AG09309 (cell line): ENCODE measurements at regions not wholly inside any gene's neighbourhood (a gene's known extent, or its start where the extent isn't known, plus 50 kb on each side); places are given as distances from the start of the nearest gene placed in this dataset.
"Not testable (repeated sequence)": the region's sequence is repeated elsewhere in the genome, so short reads cannot be mapped to it uniquely, and the experiment has no call there.

ENCODE experiments used
- DNase-seq: peaks from one replicate; pipeline ENCODE4 v3.0.0-alpha.2; 2010; ENCODE audit warnings: low read depth
- H3K4me3 ChIP-seq: 2 replicates; pipeline ENCODE4 v1.5.1; 2011; ENCODE audit warnings: mild to moderate bottlenecking, low read depth, low read length, moderate library complexity; ENCODE audit not compliant: control insufficient read depth
- CTCF ChIP-seq: IDR thresholded peaks from 2 replicates; pipeline ENCODE4 v1.5.1; 2011; ENCODE audit warnings: mild to moderate bottlenecking, low read depth, low read length, inconsistent platforms; ENCODE audit not compliant: insufficient read depth, control insufficient read depth; ENCODE audit errors: missing control alignments

- H3K4me3 ChIP-seq, result no peak overlapping the region
- TF ChIP-seq CTCF, result no peak
- no peak for DNase-seq
These were observed 242.7 kb downstream of the ATXN7L3B start for GRCh38 chr12:74780182-74780849.

- not testable (repeated sequence) for DNase-seq, H3K4me3 ChIP-seq
These were observed 243.2 kb downstream of the ATXN7L3B start for GRCh38 chr12:74780850-74781241.

GRCh38 chr12:74781991-74782485 lies 244.4 kb downstream of the ATXN7L3B start:
- H3K4me3 ChIP-seq, result no peak overlapping the region
- no peak for TF ChIP-seq CTCF
- DNase-seq, result no peak

- no peak for DNase-seq
- H3K4me3 ChIP-seq, result no peak overlapping the region
- no peak for TF ChIP-seq CTCF
These were observed 253.3 kb downstream of the ATXN7L3B start for GRCh38 chr12:74790931-74791330.

DNA sequence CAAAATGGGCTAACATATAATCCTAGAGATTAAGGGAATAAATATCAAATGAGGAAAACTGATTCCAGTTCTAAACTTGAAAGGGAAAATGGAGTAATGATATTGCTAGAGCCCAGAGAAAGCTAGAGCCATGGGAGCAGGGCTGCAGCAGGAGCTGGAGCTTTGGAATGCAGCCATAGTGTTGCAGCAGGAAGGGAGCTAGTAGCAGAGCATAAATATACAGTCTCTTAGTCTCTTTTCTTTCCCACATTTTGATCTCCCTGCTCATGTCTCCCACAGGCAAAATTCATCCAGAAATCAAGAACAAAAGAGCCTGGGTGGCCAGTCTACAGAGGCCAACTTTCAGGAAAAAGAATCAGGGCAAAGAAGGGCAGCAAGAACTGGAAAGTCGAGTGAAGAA lies 253.7 kb downstream of the ATXN7L3B start:
- no peak for TF ChIP-seq CTCF
- no peak overlapping the region for H3K4me3 ChIP-seq
- no peak for DNase-seq

DNA sequence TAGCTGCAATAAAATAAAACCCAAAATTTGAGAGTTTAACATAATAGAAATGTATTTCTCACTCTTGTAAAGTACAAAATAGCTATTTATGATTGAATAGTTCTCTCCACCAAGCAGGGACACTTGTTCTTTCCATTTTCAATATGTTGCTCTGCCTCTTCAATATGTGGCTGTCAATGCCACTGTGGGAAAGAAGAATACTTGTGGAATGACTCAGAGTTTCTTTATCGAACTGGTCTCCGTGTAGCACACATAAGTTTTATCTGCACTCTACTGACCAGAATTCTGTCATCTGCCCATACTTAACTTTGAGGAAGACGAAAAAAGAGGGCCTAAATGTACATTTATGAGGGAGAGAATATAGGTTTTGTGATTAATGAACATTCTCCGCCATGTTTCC lies 256.9 kb downstream of the ATXN7L3B start:
- no peak for DNase-seq
- H3K4me3 ChIP-seq, result no peak overlapping the region
- TF ChIP-seq CTCF, result no peak

GRCh38 chr12:74801625-74802024 lies 264.0 kb downstream of the ATXN7L3B start:
- TF ChIP-seq CTCF, result no peak
- DNase-seq, result no peak

More at GRCh38 chr12:74801625-74802024, 264.0 kb downstream of the ATXN7L3B start:
- no peak overlapping the region for H3K4me3 ChIP-seq
